GM19397 (cell line): ENCODE measurements at regions not wholly inside any gene's neighbourhood (a gene's known extent, or its start where the extent isn't known, plus 50 kb on each side); places are given as distances from the start of the nearest gene placed in this dataset.
"Not testable (repeated sequence)": the region's sequence is repeated elsewhere in the genome, so short reads cannot be mapped to it uniquely, and the experiment has no call there.

Experiments
- ATAC-seq: cut with Tn5 transposase; IDR thresholded peaks from one replicate; pipeline ENCODE4 v1.9.1; 2021; ENCODE audit warnings: mild to moderate bottlenecking, moderate library complexity; ENCODE audit not compliant: unreplicated experiment

- ATAC-seq, result not testable (repeated sequence)
Observed at GRCh38 chr1:221552792-221553191, 189.1 kb downstream of the DUSP10 start.

DNA sequence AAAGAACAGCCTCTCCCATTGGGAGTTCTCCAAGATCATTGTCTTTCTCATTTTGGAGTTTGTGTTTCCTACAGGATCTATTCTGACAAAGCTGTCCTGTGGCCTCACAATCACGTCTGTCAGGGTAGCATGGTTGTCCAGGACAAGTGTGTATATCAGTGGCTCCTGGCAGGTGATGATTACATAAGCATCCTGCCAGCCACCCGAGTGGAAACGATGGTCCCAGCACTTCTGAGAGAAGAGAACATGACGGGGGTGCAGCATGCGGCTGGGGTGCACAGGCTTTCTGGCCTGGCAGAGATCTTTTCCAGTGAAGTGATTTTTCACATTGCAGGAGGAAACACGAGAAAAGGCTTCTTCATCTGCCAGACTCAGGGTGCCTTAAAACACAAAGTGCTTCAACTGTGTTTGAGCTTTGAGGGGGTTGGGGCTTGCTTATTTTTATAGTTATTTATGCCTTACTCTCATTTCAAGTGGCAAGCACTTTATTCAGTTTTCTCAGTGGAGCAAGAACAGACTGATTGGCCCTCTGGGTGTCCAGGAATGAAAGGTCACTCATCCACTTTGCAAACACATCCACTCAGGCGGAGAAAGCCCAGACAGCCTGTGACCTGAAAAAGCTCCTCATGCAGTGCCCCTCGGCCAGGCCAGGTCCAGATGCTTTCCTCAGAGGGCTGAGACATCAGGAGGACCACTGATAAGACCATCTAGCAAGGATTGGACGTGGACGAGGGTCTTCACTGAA lies 186.0 kb downstream of the DUSP10 start:
- ATAC-seq, result no peak

DNA sequence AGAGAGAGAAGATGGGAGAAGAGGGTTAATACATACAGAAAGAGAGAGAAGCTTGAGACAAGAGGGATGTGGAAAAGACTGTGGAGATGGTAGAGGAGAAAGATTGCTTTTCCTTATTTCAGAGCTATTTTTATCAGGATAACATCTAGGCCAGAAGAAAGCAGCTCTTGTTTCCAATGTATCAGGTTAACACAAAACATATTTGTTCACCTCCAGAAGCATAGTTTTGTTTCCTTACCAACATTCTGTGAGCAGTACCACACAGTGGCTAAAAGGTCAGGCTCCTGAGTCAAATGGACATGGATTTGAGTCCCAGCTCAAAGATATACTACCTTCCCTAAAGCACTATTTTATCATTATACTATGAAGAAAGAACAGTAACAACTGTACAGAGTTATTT lies 185.5 kb downstream of the DUSP10 start:
- ATAC-seq, result no peak

- no peak for ATAC-seq
Observed at GRCh38 chr1:221557013-221557412, 184.9 kb downstream of the DUSP10 start.

GRCh38 chr1:221558396-221558795 lies 183.5 kb downstream of the DUSP10 start:
- ATAC-seq, result no peak

- no peak for ATAC-seq
Observed at GRCh38 chr1:221559911-221560310, 182.0 kb downstream of the DUSP10 start.

DNA sequence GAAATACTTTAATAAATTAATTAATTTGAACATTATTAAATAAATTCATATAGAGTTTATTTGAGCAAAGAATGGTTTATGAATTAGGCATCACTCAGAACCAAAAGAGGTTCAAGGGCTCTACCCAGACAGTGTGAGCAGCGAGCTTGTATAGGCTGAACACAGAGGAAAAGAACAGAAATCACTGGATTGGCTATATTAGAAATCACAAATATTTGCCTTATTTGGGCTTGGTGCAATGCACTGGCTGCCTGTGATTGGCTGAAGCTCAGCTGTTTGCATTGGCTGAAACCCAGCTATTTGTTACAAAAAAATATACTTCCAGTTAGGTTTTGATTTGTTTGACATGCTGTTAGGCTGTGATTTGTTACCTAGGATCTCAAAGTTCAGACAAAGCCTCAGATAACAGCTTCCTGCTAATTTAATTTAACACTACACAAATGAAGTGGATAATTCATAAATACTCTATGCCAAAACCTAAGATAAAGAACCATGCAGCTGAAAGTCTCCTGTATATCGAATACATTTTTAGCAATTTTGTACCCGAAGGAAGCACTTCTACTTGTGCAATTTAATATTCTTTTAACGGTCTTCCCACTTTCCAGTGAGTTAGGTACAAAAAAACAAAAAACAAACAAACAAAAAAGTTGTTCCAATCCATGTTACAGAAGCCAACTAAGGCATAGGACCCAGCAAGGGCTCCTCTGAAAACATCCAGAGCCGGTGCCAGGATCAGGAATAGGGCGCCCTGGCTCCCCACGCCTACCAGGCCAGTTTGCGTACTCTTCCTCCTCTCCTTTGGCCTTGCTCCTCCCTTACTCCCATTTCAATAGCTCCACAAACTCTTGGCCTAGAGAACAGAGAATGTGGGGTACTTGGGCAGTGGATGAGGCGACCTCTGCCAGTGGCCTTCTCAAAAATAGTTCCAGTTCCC lies 179.1 kb downstream of the DUSP10 start:
- no peak for ATAC-seq

DNA sequence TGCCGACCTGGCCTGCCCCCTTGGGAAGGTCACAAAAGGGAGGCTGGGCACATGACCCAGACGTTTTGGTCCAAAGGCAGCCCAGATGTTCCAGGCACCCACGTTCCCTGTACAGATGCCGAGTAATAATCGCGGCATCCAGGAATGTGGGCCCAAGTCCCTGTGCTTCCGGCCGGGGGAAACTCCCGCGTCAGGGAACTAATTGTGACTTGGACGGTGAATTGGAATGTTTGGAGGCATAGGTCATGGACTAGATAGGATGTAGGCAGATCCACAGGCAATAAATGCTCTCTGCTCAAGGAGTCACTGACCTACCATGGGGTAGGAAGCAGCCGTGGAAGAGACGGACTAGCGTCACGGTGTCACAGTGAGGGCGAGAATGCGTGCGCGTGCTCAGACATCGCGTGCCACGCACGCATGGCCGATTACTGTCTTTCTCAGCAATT lies 178.4 kb downstream of the DUSP10 start:
- no peak for ATAC-seq

DNA sequence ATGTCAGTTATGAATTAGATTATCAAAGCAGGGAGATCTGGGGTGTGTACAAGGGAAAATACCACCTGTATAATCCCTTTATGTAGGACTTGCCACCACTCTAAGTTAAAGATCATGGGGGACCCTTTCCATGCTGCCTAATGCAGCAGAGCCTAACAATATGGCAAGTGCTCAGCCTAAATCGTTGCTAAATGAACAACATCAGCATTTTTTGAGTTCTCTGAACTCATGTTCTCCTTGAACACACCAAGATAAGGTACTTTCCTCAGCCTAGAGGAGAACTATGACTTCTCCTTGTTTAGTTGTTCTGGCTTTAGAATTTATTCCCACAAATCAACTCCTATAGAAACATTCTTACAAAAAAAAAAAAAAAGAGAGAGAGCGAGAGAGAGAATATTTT lies 177.0 kb downstream of the DUSP10 start:
- ATAC-seq, result no peak

- no peak for ATAC-seq
Observed at GRCh38 chr1:221565711-221566110, 176.2 kb downstream of the DUSP10 start.

GRCh38 chr1:221567859-221568507 lies 173.9 kb downstream of the DUSP10 start:
- no peak for ATAC-seq

DNA sequence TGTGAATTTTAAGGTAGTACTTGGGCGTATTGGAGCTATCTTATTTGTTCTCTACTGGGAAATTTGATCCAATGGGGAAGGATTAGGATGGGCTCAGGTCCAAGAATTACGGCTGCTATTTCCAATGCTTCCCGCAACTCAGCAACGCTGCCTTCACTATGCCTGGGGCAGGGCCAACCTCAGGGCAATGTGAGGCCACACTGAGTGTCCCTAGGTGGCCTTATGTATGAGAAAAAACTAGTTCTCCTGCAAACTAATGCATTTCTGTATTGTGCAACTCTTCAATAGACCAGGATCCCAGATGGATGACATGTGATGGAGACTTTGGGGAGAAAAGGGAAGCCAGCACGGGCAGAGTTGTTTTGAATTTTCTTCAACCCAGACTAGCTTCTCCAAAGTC lies 168.1 kb downstream of the DUSP10 start:
- no peak for ATAC-seq

DNA sequence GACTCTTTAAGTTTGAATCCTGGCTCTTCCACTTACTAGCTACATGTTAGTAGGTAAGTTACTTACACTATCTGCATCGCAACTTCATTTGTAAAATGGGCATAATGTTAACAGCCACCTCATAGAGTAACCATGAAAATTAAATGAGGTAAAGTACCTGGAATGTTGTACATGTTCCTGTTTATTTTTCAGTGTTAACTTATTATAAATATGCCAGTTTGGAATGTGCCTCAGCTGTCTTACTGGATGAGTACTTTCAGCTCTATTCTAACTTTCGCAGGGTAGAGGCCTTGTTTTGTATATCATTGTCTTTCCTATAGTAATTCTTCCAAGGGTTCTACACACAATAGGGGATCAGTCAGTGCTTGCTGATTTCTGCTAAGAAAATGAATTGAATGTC lies 167.4 kb downstream of the DUSP10 start:
- no peak for ATAC-seq

- ATAC-seq, result no peak
Observed at GRCh38 chr1:221575605-221576004, 166.3 kb downstream of the DUSP10 start.

DNA sequence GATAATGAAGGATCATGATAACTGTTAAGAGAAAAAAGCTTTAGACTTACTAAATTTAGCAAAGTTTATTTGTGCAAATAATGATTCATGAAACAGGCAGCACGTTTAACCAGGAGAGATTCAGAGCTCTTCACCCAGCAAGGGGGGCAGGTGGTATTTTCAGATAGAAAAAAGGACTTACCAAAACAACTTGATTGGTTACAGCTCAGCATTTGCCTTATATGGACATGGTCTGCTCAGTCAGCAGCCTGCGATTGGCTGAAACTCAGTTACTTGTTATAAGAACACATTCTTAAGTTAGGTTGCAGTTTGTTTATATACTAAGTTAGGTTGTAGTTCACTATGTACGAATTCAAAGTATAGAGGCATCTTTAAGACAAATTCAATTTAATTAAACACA lies 165.6 kb downstream of the DUSP10 start:
- no peak for ATAC-seq

GRCh38 chr1:221583465-221583864 lies 158.4 kb downstream of the DUSP10 start:
- ATAC-seq, result no peak

- not testable (repeated sequence) for ATAC-seq
Observed at GRCh38 chr1:221587013-221587412, 154.9 kb downstream of the DUSP10 start.

DNA sequence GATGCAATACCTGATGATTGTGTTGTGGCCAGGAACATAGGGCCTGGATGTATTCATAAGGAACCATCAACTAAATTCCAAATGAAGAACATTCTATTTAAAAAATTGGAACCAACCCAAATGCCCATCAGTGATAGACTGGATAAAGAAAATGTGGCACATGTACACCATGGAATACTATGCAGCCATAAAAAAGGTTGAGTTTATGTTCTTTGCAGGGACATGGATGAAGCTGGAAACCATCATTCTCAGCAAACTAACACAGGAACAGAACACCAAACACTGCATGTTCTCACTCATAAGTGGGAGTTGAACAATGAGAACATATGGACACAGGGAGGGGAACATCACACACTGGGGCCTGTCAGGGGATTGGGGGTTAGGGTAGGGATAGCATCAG lies 150.6 kb downstream of the DUSP10 start:
- not testable (repeated sequence) for ATAC-seq

GRCh38 chr1:221594576-221594975 lies 147.3 kb downstream of the DUSP10 start:
- ATAC-seq, result no peak

GRCh38 chr1:221598122-221598521 lies 143.8 kb downstream of the DUSP10 start:
- no peak for ATAC-seq

GRCh38 chr1:221601166-221601565 lies 140.7 kb downstream of the DUSP10 start:
- ATAC-seq, result no peak
